Smooth muscle cell (in vitro differentiated cells): ENCODE measurements at regions not wholly inside any gene's neighbourhood (a gene's known extent, or its start where the extent isn't known, plus 50 kb on each side); places are given as distances from the start of the nearest gene placed in this dataset.

ENCODE experiments used
- DNase-seq: peaks from one replicate; lab custom pipeline; 2025; ENCODE audit not compliant: unreplicated experiment; lab: John Stamatoyannopoulos, UW
- H2AFZ ChIP-seq: fragments of 200-600 bp; sonication (generic); 2 replicates; pipeline ENCODE4 v1.6.0; 2016; ENCODE audit warnings: antibody characterized with exemption, low read depth, mild to moderate bottlenecking
- H3F3A ChIP-seq: fragments of 200-600 bp; sonication (generic); 2 replicates; pipeline ENCODE4 v1.6.0; 2017; ENCODE audit warnings: antibody characterized with exemption, low read depth
- H3K27ac ChIP-seq: fragments of 200-600 bp; sonication (generic); 2 replicates; pipeline ENCODE4 v1.5.1; 2016; ENCODE audit warnings: low read depth, mild to moderate bottlenecking
- H3K27me3 ChIP-seq: fragments of 200-600 bp; sonication (generic); 2 replicates; pipeline ENCODE4 v1.6.1; 2016; ENCODE audit warnings: low read depth, mild to moderate bottlenecking
- H3K36me3 ChIP-seq: fragments of 200-600 bp; sonication (generic); 2 replicates; pipeline ENCODE4 v1.5.1; 2016; ENCODE audit warnings: low read depth
- H3K4me1 ChIP-seq: fragments of 200-600 bp; sonication (generic); 2 replicates; pipeline ENCODE4 v1.5.1; 2016; ENCODE audit warnings: low read depth
- H3K4me2 ChIP-seq: fragments of 200-600 bp; sonication (generic); 2 replicates; pipeline ENCODE4 v1.6.0; 2016; ENCODE audit warnings: mild to moderate bottlenecking
- H3K4me3 ChIP-seq: fragments of 200-600 bp; sonication (generic); 2 replicates; pipeline ENCODE4 v1.5.1; 2016; ENCODE audit warnings: mild to moderate bottlenecking
- H3K79me2 ChIP-seq: fragments of 200-600 bp; sonication (generic); 2 replicates; pipeline ENCODE4 v1.6.0; 2016; ENCODE audit warnings: low read depth, mild to moderate bottlenecking
- H3K9ac ChIP-seq: fragments of 200-600 bp; sonication (generic); 2 replicates; pipeline ENCODE4 v1.6.0; 2016; ENCODE audit warnings: low read depth
- H3K9me3 ChIP-seq: fragments of 200-600 bp; sonication (generic); replicated peaks from 2 replicates; pipeline ENCODE4 v1.5.1; 2016; ENCODE audit warnings: low read depth
- H4K20me1 ChIP-seq: fragments of 200-600 bp; sonication (generic); 2 replicates; pipeline ENCODE4 v1.6.0; 2016; ENCODE audit warnings: low read depth
- CTCF ChIP-seq: fragments of 200-600 bp; sonication (generic); IDR thresholded peaks from 2 replicates; pipeline ENCODE4 v1.5.1; 2017; ENCODE audit warnings: borderline replicate concordance, mild to moderate bottlenecking, antibody characterized with exemption; ENCODE audit not compliant: insufficient read depth, poor library complexity, severe bottlenecking
- WGBS: methylation state at CpG from one replicate; pipeline ENCODE4 v1.1.7; 2016; ENCODE audit warnings: low lambda C conversion rate; 5-methylcytosine and 5-hydroxymethylcytosine counted together

- Histone ChIP-seq H3K27me3 (no peaks in the 10 kb centered on the region), H3F3A (no peaks in the 10 kb centered on the region), H3K9ac (no peak overlapping the region), H3K27ac (no peak overlapping the region), H3K36me3 (no peaks in the 10 kb centered on the region), H3K79me2 (no peaks in the 10 kb centered on the region), H3K4me1 (no peaks in the 10 kb centered on the region), H3K4me2 (no peak overlapping the region), H4K20me1 (no peaks in the 10 kb centered on the region), H2AFZ (no peak overlapping the region), H3K4me3 (no peak overlapping the region), H3K9me3 (no peaks in the 10 kb centered on the region)
- TF ChIP-seq CTCF = no peak
- DNase-seq = no peak
Measured at GRCh38 chr18:43760010-43760409, 482.7 kb upstream of the SYT4 start.

DNA sequence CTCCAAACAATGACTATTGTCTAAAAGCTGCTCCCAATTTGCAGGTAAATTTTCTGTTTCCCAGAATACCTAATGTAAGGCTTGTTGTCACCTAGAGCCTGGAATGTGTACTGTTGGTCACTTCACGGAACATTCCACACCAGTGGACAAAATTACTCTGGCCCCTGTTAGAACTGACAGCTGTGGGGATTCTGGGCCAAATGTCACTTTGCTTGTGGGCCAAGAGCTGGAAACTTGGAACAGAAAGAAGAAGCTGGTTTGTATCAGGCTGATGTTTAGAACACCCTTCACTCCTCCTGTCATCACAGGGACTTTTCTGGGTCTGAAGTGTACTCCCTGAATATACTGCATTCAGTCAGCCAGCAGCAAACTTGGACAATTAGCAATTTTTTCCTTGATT, 495.6 kb upstream of the SYT4 start:
- Histone ChIP-seq H2AFZ (no peak overlapping the region), H3K4me3 (no peak overlapping the region), H3K79me2 (no peaks in the 10 kb centered on the region), H3K9ac (no peak overlapping the region), H4K20me1 (no peaks in the 10 kb centered on the region), H3K9me3 (no peaks in the 10 kb centered on the region), H3F3A (no peaks in the 10 kb centered on the region), H3K27me3 (no peaks in the 10 kb centered on the region), H3K4me2 (no peak overlapping the region), H3K4me1 (peaks cover 8% of the 10 kb centered on the region), H3K36me3 (no peaks in the 10 kb centered on the region), H3K27ac (no peak overlapping the region)
- DNase-seq = no peak
- 97% methylated on average over 1 of the region's 1 CpG for WGBS
- TF ChIP-seq CTCF = no peak

DNA sequence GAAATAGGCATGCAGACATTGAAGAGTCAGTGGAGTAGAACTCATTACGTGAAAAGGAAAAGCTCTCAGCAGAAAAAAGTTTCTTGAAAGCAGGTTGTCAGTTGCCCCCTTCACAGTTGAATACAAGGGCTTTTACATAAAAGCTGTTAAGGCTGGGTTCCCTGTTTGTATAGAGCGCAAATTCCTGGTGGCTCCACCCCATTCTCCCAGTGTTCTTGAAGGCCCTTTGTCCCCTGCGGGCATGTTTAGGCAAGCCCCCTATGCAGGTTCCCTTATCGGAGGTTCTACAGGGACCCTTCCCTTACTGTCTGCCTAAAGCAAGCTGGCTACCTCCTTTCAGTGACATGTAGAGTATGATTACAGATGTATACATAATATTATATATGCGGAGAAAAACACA, 497.2 kb upstream of the SYT4 start:
- no peak overlapping the region for H2AFZ ChIP-seq

More for the DNA sequence above, 497.2 kb upstream of the SYT4 start:
- Histone ChIP-seq H3F3A (no peaks in the 10 kb centered on the region), H3K9ac (no peak overlapping the region), H3K27ac (no peak overlapping the region), H3K36me3 (no peaks in the 10 kb centered on the region), H3K4me3 (no peak overlapping the region), H3K4me2 (no peak overlapping the region), H3K9me3 (no peaks in the 10 kb centered on the region), H3K4me1 (peaks cover 8% of the 10 kb centered on the region), H4K20me1 (no peaks in the 10 kb centered on the region), H3K79me2 (no peaks in the 10 kb centered on the region), H3K27me3 (no peaks in the 10 kb centered on the region)
- no peak for TF ChIP-seq CTCF
- no peak for DNase-seq
- WGBS = 90% methylated on average over 5 of the region's 5 CpGs
